Limb (tissue), 2 donors: ENCODE measurements at regions not wholly inside any gene's neighbourhood (a gene's known extent, or its start where the extent isn't known, plus 50 kb on each side); places are given as distances from the start of the nearest gene placed in this dataset.
"Not testable (repeated sequence)": the region's sequence is repeated elsewhere in the genome, so short reads cannot be mapped to it uniquely, and the experiment has no call there.

Experiments
- DNase-seq, 2 donors: peaks; one replicate each; pipeline ENCODE4 v3.0.0-alpha.2; 2016; ENCODE audit errors: extremely low spot score in 2 of 2

DNA sequence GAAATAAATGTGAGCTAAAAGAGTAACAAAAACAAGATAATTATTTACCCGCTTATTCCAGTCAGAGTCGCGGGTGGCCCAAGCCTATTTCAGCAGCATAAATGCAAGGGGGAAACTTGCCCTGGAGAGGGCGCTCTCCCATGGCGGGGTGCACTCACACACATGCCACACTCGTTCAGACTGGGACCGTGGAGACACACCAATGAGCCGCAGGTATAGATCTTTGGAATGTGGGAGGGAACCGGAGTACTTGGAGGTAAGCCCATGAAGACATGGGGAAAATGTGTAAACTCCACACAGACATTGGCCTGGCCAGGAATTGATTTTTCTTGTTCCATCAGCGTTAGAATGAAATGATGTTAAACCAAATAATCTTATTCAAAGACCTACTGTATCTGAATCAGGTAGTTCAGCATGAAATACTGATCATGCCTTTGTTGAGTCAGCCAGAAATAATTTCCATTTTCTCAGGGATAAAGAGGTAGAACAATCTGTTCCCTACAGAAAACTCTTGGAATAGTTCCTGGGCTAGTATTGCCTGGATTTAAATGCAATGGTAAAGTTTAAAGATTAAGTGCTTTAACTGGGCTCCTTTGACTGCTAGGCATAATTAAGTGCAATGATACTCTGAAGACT, 191.5 kb downstream of the MCHR2 start:
- DNase-seq: no peak

GRCh38 chr6:99808992-99809391, 185.0 kb downstream of the MCHR2 start:
- DNase-seq: no peak

DNA sequence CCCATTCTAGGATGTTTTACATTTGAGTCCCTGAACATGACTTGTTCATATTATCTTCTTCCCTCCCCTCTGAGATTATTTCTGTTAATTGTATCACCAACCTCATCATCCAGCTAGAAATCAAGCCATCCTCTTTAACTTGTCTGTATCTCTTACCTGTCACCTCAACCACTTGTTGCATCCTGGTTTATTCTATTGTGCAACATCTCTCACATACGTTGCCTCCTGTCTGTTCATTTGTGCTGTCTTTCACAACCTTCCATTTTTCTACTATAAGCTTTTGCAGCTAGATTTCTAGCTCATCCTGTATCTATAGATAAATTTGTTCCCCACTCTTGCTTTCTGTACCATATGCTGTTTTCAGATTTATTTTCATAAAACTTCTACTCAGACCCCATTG, 183.7 kb downstream of the MCHR2 start:
- DNase-seq: no peak

DNA sequence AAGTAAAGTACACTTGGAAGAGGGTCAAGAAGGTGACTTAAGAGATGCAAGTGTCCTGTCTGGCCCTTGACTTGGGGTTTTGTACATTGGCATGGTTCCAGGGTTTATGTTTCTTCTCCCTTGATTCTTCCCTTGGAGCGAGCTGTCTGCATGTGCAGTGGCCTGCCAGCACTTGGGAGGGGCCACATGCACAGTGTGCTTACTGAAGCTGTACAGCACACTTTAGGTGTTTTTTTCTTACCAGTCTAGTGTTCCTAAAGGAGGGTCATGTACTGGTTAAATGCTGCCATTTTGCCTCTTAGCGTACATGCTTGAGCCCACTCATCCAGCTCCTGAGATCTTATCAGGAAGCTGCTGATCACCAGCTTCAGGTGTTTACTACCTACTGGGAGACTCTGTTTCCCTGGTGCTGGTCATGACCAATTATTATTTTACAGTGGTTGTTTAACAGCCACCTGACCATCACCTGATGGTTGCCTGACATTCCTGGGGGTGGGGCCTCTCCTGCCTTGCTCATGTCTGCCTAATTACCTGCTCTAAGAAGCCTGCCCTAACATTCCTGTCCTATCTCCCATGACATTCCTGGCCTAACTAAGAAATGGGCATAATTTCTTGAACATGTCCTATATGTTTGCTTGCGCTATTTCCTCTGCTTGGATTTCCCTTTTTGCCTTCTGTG, 182.9 kb downstream of the MCHR2 start:
- DNase-seq: no peak

- no peak for DNase-seq
Observed at GRCh38 chr6:99811636-99812035, 182.4 kb downstream of the MCHR2 start.

DNA sequence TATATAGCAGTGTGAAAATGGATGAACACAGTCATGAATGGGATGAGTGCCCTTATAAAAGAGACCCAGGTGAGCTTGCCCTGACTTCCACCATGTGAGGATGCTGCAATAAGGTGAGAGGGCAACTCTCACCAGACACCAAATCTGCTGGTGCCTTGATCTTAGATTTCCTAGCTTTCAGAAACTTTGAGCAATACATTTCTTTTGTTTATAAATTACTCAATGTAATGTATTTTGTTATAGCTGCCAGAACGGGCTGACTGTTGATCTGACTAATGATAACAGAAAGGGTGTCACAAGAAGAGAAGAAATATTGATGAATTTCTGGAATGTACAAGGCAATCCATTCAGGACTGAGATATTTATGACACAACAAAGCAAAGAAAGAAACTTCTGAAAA, 180.5 kb downstream of the MCHR2 start:
- DNase-seq: no peak

- no peak for DNase-seq
Observed at GRCh38 chr6:99814230-99814928, 179.6 kb downstream of the MCHR2 start.

- no peak for DNase-seq
Observed at GRCh38 chr6:99816795-99817194, 177.2 kb downstream of the MCHR2 start.

- DNase-seq: no peak
Observed at GRCh38 chr6:99818161-99818560, 175.9 kb downstream of the MCHR2 start.

DNA sequence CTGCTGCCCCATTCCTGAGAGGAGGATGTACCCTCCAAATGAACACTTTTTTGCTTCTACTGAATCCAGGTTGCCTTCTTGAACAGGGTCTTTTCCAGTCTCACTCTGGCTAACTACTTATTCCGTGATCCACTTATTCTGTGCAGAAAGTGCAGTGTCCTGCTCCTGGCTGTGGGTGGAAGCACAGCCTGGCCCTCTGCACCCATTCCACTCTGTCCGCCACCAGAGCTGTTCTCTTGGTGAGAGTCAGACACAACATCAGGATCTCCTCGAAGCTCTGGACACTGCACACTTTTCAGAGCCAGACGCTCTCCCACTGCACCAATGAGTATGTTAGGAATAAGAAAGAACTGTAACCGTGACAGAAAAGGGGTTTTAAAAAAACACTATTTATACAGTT, 174.2 kb downstream of the MCHR2 start:
- DNase-seq: no peak

- DNase-seq: no peak
Observed at GRCh38 chr6:99821164-99821563, 172.9 kb downstream of the MCHR2 start.

GRCh38 chr6:99822741-99823512, 171.1 kb downstream of the MCHR2 start:
- DNase-seq: peak in 1 of 2 donors; percentile 10

DNA sequence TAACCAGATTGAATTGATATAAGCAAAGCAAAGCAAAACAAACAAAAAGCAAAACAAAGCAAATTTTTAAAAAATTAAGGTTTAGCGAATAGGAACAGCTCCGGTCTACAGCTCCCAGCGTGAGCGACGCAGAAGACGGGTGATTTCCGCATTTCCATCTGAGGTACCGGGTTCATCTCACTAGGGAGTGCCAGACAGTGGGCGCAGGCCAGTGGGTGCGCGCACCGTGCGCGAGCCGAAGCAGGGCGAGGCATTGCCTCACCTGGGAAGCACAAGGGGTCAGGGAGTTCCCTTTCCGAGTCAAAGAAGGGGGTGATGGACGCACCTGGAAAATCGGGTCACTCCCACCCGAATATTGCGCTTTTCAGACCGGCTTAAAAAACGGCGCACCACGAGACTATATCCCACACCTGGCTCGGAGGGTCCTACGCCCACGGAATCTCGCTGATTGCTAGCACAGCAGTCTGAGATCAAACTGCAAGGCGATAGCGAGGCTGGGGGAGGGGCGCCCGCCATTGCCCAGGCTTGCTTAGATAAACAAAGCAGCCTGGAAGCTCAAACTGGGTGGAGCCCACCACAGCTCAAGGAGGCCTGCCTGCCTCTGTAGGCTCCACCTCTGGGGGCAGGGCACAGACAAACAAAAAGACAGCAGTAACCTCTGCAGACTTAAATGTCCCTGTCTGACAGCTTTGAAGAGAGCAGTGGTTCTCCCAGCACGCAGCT, 170.3 kb downstream of the MCHR2 start:
- DNase-seq: not testable (repeated sequence)

GRCh38 chr6:99833034-99833433, 161.0 kb downstream of the MCHR2 start:
- DNase-seq: no peak

DNA sequence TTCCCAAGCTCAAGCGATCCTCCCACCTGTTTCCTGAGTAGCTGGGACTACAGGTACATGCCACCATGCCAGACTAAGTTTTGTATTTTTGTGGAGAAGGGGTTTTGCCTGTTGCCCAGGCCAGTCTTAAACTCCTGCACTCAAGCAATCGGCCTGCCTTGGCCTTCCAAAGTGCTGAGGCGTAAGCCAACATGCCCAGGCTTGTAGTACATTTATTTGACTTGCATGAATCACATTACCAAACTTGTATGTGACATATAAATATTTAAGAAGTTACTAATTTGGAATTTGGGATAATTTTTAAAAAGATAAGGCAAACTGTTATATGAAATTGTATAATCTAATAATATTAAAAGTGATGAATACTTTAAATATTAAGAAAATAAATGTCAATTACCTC, 157.6 kb downstream of the MCHR2 start:
- no peak for DNase-seq

- no peak for DNase-seq
Observed at GRCh38 chr6:99838607-99839006, 155.4 kb downstream of the MCHR2 start.

GRCh38 chr6:99841297-99841696, 152.7 kb downstream of the MCHR2 start:
- DNase-seq: no peak

GRCh38 chr6:99846006-99846405, 148.0 kb downstream of the MCHR2 start:
- DNase-seq: no peak

DNA sequence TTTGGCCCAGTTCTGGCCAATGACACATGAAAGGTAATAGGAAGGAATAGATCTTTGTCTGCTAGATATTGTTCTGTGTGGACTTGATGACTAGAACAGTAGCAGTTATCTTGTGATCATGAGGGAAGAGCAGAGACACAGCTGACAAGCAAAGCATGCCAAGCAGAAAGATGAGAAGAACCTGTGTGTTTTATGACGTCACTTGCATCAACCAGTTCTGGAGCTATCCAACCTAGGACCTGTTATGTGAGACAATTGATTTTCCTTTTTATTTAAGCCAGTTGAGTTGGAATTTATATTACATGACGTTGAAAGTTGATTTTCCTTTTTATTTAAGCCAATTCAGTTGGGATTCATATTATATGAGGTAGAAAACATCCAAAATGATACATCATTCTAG, 143.2 kb downstream of the MCHR2 start:
- no peak for DNase-seq

- no peak for DNase-seq
Observed at GRCh38 chr6:99852031-99852430, 142.0 kb downstream of the MCHR2 start.

DNA sequence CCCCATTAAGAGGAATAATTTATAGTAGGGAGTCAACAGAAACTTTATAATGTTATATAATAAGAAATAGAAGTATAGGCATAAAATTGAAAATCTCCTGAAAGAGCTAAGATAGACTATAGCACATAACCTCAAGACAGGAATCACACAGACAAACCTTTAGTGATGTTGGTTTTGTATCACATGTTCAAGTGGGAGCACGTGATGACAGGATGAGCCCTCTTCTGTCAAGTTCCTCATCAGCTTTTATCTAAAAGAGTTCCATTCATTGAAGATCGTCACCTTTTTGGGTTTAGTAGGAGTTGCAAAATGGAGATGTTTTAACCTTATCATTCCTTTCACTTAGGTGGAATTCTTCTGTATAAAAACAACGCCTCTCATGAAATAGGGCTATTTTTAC, 127.0 kb downstream of the MCHR2 start:
- DNase-seq: no peak
